ENCODE measurements at regions not wholly inside any gene's neighbourhood (a gene's known extent, or its start where the extent isn't known, plus 50 kb on each side); places are given as distances from the start of the nearest gene placed in this dataset.
"Not testable (repeated sequence)": the region's sequence is repeated elsewhere in the genome, so short reads cannot be mapped to it uniquely, and the experiment has no call there.

DNA sequence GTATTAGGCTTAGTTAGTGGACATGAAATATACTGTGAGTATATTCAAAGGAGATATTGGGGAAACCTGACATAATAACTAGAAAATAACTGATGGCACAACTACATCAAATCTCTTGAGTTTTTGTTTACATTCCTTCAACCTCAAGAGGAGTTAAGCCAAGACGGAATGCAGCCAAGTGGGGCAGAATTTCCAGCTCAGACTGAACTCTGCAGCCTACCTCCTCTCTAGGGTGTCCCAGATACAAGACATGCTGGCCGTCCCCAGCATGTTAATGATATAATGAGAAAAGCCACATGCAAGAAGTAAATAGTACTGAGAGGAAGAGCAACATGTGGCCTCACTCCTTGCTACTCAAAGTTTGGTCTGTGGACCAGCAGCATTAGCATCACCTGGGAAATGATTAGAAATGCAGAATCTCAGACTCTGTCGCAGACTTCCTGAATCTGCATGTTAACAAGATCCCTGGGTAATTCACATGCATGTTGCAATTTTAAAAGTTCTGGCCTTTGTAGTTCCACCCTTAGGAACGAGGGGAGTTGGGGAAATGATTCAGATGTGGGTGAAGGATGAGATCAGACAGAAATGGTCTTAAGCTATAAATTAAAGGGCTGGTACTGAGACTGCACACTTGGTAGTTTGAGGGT is 118.4 kb upstream of the CACUL1 start:
- no peak for DNase-seq

DNA sequence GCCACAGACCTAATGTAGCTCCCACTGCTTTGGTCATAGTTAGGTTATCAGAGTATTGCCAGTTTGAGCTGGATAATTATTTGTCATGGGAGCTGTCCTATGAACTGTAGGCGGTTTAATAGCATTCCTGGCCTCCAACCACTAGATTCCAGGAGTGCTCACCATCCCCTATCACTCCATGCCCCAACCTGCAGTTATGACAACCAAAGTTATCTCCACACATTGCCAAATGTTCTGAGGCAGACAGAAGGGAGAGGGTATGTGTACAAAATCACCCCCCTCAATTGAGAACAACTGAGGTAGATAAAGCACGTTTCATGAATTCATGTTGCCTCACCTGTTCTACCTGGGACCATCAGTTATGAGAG is 119.0 kb upstream of the CACUL1 start:
- DNase-seq: no peak

DNA sequence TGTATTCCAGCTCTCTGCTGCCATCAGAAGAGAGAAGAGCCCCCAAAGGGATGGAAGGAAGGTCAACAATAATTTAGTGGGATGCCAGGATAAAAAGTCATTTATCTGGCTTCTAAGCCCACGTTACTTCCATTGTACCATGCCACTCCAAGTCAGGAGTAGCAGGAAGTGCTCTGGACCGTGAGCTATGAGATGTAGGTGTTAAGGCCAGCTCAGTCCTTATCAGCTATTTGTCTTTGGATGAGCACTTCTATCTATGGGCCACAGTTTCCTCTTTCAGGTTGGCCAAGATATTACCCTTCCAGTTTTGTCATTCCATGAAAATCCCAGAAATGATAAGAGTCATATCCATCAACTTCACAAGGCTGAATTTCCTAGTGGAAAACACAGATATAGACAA is 119.4 kb upstream of the CACUL1 start:
- no peak for DNase-seq

DNA sequence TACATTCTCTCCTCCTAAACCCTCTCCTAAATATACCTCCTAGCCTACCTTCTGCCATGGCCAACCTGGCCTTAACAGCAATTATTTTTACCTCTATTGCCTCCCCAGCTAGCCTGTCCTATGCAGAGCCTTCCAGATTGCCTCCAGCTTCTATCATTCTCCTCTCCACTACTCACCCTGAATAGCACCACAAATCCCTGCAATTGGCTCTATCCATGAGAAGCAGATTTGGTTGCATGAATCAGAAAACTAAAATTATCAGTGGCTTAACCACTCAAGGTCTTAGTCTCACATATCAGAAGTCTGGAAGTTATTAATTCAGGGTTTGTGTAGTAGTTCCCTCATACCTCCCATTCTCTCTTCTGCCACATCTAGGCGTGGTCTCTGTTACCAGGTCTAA is 120.3 kb upstream of the CACUL1 start:
- DNase-seq: no peak

DNA sequence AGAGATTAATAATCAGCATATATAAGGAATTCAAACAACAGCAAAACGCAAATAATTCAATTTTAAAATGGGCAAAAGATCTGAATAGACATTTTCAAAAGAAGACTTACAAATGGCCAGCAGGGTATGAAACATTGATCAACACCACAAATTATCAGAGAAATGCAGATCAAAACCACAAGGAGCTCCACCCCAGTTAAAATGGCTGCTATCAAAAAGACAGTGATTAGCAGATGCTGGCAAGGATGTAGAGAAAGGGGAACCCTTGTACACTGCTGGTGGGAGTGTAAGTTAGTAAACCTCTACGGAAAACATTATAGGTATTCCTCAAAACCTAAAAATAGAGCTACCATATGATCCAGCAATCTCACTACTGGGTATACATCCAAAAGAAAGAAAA is 128.0 kb upstream of the CACUL1 start:
- DNase-seq: no peak

DNA sequence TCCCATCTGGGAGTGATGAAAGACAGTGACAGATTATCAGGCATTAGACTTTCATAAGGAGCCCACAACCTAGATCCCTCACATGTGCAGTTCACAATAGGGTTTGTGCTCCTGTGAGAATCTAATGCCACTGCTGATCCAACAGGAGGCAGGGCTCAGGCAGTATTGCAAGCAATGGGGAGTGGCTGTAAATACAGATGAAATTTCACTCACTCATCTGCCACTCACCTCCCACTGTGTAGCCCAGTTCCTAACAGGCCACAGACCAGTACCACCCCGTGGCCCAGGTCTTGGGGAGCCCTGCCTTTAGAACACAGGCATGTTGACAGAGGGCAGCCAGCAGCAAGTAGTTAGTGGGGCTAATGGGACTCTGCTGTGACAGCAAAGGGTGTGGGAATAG is 137.3 kb upstream of the NANOS1 start:
- DNase-seq: no peak

DNA sequence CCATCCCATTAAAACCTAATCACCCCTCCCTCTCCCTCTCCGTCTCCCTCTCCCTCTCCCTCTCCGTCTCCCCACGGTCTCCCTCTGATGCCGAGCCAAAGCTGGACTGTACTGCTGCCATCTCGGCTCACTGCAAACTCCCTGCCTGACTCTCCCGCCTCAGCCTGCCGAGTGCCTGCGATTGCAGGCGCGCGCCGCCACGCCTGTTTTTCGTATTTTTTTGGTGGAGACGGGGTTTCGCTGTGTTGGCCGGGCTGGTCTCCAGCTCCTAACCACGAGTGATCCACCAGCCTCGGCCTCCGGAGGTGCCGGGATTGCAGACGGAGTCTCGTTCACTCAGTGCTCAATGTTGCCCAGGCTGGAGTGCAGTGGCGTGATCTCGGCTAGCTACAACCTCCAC is 134.6 kb upstream of the NANOS1 start:
- DNase-seq: not testable (repeated sequence)

DNA sequence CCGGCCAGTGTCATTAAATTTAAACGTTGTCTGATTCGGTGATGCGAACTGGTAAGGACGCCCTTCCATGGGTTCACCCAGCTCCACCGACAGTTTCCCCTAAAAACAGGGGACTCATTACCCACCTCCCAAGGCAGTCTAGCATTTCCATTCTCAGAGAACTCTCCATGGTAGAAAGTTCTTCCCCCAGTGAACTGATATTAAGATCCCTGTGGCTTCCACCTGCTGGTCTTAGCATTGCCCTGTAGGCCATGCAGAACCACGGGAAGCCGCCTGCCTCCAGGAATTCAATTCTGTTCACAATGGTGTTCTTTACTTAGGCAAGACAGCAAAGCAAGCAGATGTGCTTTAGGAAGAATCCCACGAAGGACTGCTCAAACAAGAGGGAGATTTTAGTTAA is 128.9 kb upstream of the NANOS1 start:
- DNase-seq: no peak

DNA sequence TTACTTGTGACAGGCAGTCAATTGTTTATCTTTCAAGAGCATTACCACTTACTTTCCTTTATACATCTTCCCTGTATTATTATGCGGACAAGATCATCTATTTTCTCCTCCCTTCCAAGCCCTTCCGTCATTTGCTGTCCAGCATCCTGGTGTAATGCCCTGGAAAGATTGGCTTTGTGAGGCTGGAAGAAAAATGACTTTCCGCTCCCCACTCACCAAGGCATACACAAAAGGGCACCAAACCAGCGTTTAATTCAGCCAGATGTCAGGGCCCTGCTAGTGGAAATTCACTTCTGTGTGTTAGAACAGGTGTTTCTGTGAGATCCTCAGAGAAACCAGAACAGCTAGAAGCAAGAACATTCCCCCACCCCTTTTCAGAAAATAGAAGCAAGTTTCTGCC is 128.1 kb upstream of the NANOS1 start:
- DNase-seq: no peak

DNA sequence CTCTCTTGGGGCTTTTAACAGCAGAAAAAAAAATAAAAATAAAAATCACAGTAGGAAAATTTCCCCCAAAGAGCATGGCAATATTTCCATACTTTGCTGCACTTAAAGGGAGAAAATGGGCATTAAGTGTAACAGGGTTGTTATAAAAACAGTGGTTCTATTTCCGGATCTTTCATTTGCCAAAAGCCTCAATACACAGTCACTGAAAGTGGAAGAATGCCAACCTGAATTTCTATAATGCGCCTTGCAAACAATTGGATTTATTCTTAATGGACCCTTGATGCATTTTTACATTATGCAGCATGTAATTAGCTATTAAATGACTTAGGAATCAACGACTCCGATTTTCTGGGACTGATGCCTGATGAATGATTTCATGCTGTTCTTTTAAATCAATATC is 127.6 kb upstream of the NANOS1 start:
- peak; percentile 27 for DNase-seq

DNA sequence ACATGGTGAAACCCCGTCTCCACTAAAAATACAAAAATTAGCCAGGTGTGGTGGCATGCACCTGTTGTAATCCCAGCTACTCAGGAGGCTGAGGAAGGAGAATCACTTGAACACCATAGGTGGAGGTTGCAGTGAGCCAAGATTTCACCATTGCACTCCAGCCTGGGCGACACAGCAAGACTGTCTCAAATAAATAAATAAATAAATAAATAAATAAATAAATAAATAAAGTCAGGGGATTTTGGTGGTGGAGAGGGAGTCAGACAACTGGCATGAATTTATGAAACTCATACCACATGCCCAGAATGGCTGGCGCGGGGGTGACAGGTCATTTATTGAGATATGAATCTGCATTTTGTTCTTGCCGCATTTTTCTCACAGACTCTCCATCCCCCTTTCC is 126.9 kb upstream of the NANOS1 start:
- DNase-seq: not testable (repeated sequence)

DNA sequence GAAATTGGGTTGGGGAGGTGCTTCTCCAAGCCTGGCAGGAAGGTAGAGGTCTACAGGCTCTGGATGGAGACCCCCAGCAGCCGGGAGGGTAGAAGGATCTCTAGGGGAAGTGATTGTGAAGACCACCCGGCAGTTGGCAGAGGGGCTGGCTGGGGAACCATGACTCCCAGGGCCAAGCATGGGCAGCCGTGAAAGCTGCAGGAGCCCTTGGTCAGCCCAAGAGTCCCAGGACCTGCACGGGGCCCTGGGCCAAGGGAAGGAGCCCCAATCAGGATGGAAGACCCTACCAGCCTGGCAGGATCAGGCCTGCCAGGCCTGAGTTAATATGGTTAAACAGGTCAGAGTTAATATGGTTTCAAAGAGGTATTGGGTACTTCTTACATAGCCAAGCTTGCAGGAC is 126.3 kb upstream of the NANOS1 start:
- DNase-seq: no peak

DNA sequence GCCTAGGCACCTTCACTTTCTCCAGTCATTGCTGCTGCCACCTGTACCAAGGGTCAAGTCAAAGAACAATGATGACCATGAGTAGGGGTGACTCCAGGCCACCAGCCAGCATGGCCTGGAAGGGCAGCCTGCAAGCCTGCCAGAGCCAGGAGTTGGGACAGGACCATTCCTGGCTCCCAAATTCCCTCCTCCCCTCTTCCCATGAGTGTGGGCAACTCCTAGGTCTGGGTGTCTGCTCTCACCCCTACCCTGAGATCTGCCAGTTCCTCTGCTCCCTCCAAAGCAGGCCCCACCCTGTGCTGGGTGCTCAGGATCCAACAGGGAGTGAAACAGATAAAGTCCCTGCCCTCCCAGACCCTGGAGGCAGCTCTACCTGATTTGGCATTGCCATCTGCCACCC is 125.8 kb upstream of the NANOS1 start:
- DNase-seq: no peak

DNA sequence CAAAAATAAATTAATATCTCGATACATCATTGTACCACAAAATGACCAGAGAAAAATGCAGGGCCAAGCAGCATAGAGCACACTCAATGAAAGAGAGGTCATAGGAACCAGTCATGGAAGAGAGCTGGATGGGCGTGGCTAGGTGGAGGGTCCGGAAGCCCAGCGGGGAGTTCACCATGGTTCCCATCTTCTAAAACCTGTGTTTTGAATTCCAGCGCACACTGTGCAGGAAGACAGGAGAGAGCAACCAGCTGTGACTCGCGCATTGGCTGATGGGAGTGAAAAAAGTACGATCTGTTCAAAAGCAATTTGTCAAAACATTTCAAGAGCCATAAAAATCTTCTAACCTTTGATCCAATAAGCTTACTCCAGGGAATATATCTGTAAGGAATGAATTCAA is 125.2 kb upstream of the NANOS1 start:
- no peak for DNase-seq

DNA sequence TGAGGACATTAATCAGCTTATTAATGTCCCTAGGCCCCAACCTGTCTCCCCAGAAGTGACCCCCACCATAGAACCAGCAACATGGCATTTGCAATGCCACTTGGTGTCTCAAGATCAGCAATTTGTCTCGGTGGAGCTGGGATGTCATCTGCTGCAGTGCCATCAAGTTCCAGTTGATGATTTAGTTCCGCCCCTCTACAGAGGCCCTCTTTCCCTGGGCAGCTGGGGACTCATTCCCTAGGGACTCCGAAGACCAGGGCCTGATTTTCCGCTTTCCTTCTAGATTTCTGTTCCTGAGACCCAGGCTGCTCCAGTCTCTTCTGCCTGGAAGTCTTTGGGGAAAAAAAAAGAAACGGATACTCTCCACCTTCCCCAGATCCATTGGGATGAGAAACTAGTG is 122.5 kb upstream of the NANOS1 start:
- no peak for DNase-seq

DNA sequence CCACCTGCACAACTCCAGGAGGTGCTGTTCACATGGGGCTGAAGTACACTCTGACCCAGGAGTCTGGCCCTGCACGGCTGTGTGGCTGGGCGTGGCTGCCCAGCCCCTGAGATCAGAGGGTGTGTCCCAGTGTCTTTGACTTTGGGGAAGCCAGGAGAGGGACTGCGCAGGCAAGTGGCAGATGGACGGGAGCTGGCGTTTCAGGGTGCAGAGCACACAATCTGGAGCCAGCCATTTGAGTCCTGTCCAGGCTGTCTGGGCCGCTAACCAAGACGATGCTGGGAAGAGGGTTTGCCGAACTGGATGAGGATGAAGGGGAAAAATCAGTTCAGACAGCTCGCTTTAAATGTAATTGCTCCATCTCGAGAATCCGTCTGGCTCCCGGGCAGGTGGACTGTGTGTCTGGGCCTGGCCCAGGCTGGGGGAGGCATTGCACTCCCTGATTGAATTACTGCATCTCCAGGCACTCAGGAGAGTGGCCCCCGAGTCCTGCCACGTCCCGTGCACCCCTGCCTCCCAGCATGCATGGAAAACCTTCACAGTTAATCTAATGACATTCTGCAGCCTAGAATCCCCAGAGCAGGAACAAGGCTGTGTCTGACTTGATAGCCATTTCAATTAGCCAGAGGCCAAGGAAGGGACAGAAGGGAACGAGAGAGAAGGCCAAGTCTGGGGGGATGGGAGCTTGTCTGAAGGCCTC is 120.8 kb upstream of the NANOS1 start:
- DNase-seq: no peak

DNA sequence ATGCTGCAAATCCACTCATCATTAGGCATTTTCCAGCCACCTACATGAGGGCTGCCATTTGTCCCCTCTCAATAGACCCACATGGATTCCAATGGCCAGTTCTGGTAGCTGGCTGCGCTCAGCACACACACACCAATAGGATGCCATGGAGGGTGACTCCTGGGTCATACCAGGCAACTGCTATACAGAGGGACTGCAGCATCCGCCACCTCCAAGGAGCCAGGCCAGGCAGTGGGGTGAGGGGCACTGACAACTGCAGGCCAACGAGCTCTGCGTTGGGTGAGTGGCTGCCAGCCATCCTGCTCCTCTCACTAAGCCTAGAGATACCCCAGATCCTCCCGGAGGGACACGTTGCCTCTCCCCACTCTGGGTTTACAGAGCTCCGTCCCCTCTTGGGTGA is 118.8 kb upstream of the NANOS1 start:
- no peak for DNase-seq

DNA sequence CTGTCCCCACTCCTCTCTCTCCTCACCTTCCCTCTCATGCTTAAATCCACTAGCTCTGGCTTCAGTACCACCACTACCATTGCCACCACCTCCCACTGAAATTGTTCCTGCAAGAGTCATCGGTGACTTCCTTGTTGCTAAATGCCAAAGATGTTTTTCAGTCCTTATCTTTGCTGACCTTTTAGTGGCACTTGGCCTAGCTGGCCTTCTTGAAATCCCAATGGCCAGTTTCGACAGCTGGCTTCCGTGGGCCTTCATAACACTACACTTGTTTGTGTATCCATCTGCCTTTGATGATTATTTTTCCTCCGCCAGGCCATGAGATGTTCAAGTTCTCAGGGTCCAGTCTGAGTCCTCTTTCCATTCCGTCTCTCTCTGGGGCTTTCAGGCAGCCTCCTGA is 118.2 kb upstream of the NANOS1 start:
- no peak for DNase-seq

DNA sequence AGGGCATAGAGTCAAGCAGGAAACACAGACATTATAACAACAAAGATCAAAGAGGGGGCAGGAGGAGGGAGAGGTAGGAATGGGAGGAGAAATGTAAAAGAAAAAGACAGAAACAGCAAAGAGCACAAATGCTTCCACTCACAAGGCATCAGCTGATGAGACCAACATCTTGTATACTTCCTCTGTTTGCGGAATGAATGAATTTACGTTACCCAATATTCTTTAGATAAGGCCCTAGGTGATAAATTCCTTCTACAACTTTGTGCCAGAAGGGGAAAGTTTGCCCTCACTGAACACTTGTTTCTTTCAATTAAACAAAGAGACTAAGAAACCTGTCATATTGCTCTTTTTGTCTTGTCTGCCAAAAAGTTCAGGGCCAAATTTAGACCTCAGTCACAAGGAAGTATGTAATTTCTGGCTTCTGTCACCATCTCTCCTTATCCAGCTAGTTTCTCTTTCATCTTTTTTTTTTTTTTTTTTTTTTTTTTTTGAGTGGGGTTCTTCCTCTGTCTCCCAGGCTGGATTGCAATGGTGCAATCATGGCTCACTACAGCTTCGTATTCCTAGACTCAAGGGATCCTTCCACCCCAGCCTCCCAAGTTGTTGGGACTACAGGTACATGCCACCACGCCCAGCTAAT is 116.4 kb upstream of the NANOS1 start:
- DNase-seq: no peak

DNA sequence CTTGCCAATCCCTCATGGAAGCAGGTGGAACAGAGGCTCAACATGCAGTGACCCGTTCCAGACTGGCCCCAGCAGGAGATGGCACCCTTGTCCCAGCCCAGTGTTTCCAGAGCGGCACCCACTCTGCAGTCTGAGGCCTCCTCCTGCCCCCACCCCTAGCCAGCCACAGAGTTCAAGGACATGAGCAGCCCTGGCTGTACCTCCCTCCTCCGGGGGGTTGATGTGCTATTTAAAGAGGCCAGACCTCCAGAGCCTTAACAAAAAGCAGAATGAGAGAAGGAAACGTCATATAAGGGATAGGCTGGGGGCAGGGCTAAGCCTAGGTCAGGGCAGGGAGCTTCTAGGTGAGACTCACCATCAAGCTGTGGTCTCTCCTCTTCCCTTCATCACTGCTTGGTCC is 115.7 kb upstream of the NANOS1 start:
- no peak for DNase-seq

DNA sequence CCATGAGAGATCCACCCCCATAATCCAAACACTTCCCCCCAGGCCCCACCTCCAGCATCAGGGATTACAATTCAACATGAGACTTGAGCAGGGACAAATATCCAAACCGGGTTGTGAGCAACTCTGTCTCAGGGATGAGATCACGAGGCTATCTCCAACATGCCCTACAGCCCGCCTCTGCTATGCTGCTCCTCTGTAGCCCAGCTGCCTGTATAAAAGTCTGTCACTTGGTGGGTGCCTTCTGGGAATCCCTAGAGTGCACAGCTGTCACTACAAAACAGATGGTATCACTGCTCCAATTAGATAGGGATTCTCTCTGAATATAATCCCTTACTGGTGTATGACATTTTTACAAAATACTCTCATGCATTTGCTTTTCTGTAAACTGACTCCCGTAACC is 114.9 kb upstream of the NANOS1 start:
- no peak for DNase-seq

DNA sequence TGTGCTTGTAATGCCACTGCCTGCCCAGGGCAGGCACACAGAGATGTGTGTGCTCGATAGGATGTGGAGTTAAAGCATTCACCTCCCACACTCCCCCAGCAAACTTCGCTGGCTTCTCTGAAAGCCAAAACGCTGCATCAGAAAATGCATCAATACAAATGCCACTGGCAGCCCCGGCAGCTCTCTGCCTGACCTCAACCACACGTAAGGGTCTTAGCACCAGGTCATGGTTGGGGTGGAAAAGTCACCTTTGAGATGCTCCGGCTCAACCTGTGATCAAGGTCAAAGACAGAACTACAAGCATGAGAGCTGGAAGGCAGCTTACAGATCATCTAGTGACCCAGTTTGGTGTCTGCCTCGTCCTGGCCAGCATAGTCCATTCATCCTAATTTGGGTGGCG is 114.4 kb upstream of the NANOS1 start:
- no peak for DNase-seq

DNA sequence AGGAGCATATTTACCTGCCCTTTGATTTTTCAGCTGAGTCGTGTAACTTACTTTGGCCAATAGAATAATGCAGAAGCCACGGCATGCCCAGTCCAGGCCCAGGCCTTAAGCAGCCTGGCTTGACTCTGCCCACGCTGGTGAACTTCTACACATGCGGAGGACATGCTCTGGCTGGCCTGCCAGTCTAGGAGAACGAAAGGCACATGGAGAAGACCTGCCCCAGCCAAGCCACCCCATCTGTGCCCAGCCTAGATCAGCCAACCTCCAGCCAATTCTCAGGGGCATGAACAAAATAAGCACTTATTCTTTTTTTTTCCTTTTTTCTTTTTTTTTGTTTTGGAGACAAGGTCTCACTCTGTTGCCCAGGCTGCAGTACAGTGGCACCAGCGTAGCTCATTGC is 112.7 kb upstream of the NANOS1 start:
- DNase-seq: no peak

DNA sequence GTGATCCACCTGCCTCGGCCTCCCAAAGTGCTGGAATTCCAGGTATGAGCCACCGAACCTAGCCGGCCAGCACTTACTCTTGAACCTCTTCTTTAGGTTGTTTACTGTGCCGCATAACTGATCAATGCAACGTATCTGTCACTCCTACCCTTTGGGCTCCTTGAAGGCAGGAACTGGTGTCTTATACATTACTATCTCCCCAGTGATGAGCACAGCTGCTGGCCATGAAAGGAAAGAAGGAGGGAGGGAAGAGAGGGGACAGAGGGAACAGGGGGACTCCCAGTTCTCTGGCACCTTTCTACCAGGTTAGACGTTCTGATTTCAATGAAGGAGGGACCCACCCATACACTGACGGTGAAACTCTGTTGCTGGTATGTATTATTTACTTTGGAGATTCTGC is 111.8 kb upstream of the NANOS1 start:
- DNase-seq: no peak

DNA sequence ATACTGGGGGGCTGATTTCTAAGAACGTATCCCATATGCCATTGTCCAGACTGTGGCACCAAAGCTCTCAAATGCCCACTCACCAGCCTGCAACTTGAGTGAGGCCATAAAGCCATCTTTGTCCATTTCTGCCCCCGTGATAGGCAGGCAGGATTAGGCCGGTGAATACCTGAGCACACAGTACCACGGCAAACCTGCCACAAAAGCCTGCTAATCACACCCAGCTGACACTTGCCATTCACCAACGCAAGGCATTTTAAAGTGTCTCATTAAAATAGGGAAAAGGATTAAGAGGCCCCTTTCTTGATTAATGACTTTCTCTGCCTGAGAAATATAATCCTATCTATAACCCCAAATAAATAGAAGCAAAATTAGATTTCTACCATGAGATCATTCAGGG is 111.4 kb upstream of the NANOS1 start:
- no peak for DNase-seq

Data from NCI-H1105 (cell line).